HEK293 (cell line): ENCODE measurements at regions not wholly inside any gene's neighbourhood (a gene's known extent, or its start where the extent isn't known, plus 50 kb on each side); places are given as distances from the start of the nearest gene placed in this dataset.

Experiments used
- CTCF ChIA-PET: fragments of 350-600 bp; formaldehyde crosslinking; extraction: SDS; loops from one replicate; lab custom pipeline; 2021; ENCODE audit warnings: antibody characterized with exemption; lab: Yijun Ruan, JAX
- POLR2A ChIA-PET: fragments of 300-600 bp; formaldehyde crosslinking; extraction: SDS; loops from one replicate; lab custom pipeline; 2020; ENCODE audit warnings: antibody characterized with exemption, inconsistent platforms; lab: Yijun Ruan, JAX
- H3K27ac ChIP-seq: fragments of 200-500 bp; sonication (Bioruptor generic); 2 replicates; pipeline ENCODE4 v1.5.1; 2014; ENCODE audit warnings: low read depth, low read length, control low read depth, inconsistent platforms; ENCODE audit errors: extremely low read depth
- H3K36me3 ChIP-seq, 2 experiments: fragments of 200-500 bp in 1 of 2; sonication (Bioruptor generic) in 1 of 2; 1 replicate in 1 of 2; 2 replicates in 1 of 2; pipeline ENCODE4 v1.5.1; 2014 to 2017; ENCODE audit warnings: inconsistent platforms in 2 of 2, low read length in 2 of 2; ENCODE audit not compliant: control insufficient read depth in 2 of 2, insufficient read depth in 1 of 2
- H3K4me1 ChIP-seq: fragments of 200-500 bp; sonication (Bioruptor generic); 2 replicates; pipeline ENCODE4 v1.5.1; 2014; ENCODE audit warnings: mild to moderate bottlenecking, low read length, inconsistent platforms; ENCODE audit not compliant: control insufficient read depth, insufficient read depth
- H3K4me3 ChIP-seq: 2 replicates; pipeline ENCODE4 v1.5.1; 2011; ENCODE audit warnings: low read depth, mild to moderate bottlenecking, control low read depth, low read length, moderate library complexity
- H3K9me3 ChIP-seq: fragments of 200-500 bp; sonication (Bioruptor generic); 2 replicates; pipeline ENCODE4 v1.5.1; 2014; ENCODE audit warnings: low read depth, low read length, inconsistent platforms; ENCODE audit not compliant: control insufficient read depth, insufficient read depth
- IKZF3 ChIP-seq: fragments of 450-650 bp; IDR thresholded peaks from 2 replicates; pipeline ENCODE4 v1.5.0; 2018; ENCODE audit warnings: missing biosample characterization, mild to moderate bottlenecking, missing genetic modification characterization, moderate library complexity
- KLF9 ChIP-seq: fragments of 450-650 bp; formaldehyde crosslinking; IDR thresholded peaks from 2 replicates; pipeline ENCODE4 v1.5.1; 2016; ENCODE audit warnings: missing biosample characterization, missing genetic modification characterization, low read depth
- SCRT1 ChIP-seq: fragments of 450-650 bp; formaldehyde crosslinking; IDR thresholded peaks from 2 replicates; pipeline ENCODE4 v1.5.1; 2016; ENCODE audit warnings: missing biosample characterization, missing genetic modification characterization, borderline replicate concordance
- WT1 ChIP-seq: fragments of 450-650 bp; formaldehyde crosslinking; IDR thresholded peaks from 2 replicates; pipeline ENCODE4 v1.5.1; 2016; ENCODE audit warnings: missing biosample characterization, missing genetic modification characterization
- YY1 ChIP-seq: fragments of 450-650 bp; formaldehyde crosslinking; IDR thresholded peaks from 2 replicates; pipeline ENCODE4 v1.5.1; 2018; ENCODE audit warnings: missing biosample characterization, missing genetic modification characterization
- ZBTB1 ChIP-seq: fragments of 450-650 bp; formaldehyde crosslinking; IDR thresholded peaks from 2 replicates; pipeline ENCODE4 v1.5.1; 2016; ENCODE audit warnings: missing biosample characterization, missing genetic modification characterization
- ZNF174 ChIP-seq: fragments of 450-650 bp; formaldehyde crosslinking; IDR thresholded peaks from 2 replicates; pipeline ENCODE4 v1.5.0; 2017; ENCODE audit warnings: missing biosample characterization, mild to moderate bottlenecking, missing genetic modification characterization
- ZNF18 ChIP-seq: fragments of 450-650 bp; formaldehyde crosslinking; IDR thresholded peaks from 2 replicates; pipeline ENCODE4 v1.5.1; 2016; ENCODE audit warnings: missing biosample characterization, missing genetic modification characterization
- ZNF184 ChIP-seq: fragments of 450-650 bp; IDR thresholded peaks from 2 replicates; pipeline ENCODE4 v1.5.1; 2018; ENCODE audit warnings: missing biosample characterization, mild to moderate bottlenecking, missing genetic modification characterization
- ZNF221 ChIP-seq: fragments of 450-650 bp; formaldehyde crosslinking; IDR thresholded peaks from 2 replicates; pipeline ENCODE4 v1.5.1; 2017; ENCODE audit warnings: missing biosample characterization, missing genetic modification characterization, borderline replicate concordance
- ZNF266 ChIP-seq: fragments of 450-650 bp; formaldehyde crosslinking; IDR thresholded peaks from 2 replicates; pipeline ENCODE4 v1.5.1; 2016; ENCODE audit warnings: missing biosample characterization, missing genetic modification characterization, low read depth
- ZNF280C ChIP-seq: fragments of 450-650 bp; formaldehyde crosslinking; IDR thresholded peaks from 2 replicates; pipeline ENCODE4 v1.5.1; 2016; ENCODE audit warnings: missing biosample characterization, missing genetic modification characterization
- ZNF423 ChIP-seq: fragments of 450-650 bp; formaldehyde crosslinking; IDR thresholded peaks from 2 replicates; pipeline ENCODE4 v1.5.1; 2016; ENCODE audit warnings: missing biosample characterization, missing genetic modification characterization
- ZNF510 ChIP-seq: fragments of 450-650 bp; formaldehyde crosslinking; IDR thresholded peaks from 2 replicates; pipeline ENCODE4 v1.5.1; 2018; ENCODE audit warnings: mild to moderate bottlenecking, missing genetic modification characterization, missing biosample characterization; ENCODE audit not compliant: insufficient replicate concordance
- ZNF529 ChIP-seq: fragments of 450-650 bp; formaldehyde crosslinking; IDR thresholded peaks from 2 replicates; pipeline ENCODE4 v1.5.1; 2017; ENCODE audit warnings: missing genetic modification characterization, missing biosample characterization; ENCODE audit not compliant: insufficient replicate concordance
- ZNF544 ChIP-seq: fragments of 450-650 bp; formaldehyde crosslinking; IDR thresholded peaks from 2 replicates; pipeline ENCODE4 v1.5.0; 2017; ENCODE audit warnings: missing biosample characterization, missing genetic modification characterization
- ZNF704 ChIP-seq: fragments of 450-650 bp; formaldehyde crosslinking; IDR thresholded peaks from 2 replicates; pipeline ENCODE4 v1.5.1; 2016; ENCODE audit warnings: missing biosample characterization, missing genetic modification characterization
- ZNF776 ChIP-seq: fragments of 450-650 bp; formaldehyde crosslinking; IDR thresholded peaks from 2 replicates; pipeline ENCODE4 v1.5.0; 2017; ENCODE audit warnings: missing biosample characterization, missing genetic modification characterization, borderline replicate concordance
- ZNF777 ChIP-seq: fragments of 450-650 bp; formaldehyde crosslinking; IDR thresholded peaks from 2 replicates; pipeline ENCODE4 v1.5.1; 2017; ENCODE audit warnings: missing biosample characterization, missing genetic modification characterization, borderline replicate concordance
- TF ChIP-seq, protein P1 (sequence below): fragments of 450-650 bp; formaldehyde crosslinking; IDR thresholded peaks from 2 replicates; pipeline ENCODE4 v1.5.1; 2017; ENCODE audit warnings: missing biosample characterization, missing genetic modification characterization

DNA sequence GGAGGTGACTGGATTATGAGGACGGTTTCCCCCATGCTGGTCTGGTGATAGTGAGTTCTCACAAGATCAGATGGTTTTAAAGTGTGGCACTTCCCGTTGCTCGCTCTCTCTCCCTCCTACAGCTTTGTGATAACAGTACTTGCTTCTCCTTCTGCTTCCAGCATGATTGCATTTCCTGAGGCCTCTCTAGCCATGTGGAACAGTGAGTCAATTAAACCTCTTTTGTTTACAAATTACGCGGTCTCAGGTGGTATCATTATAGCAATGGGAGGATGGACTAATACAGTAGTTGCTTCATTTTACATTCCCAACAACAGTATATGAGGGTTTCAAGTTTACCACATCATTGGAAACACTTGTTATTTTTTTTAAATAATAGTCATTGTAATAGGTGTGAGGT is 937.3 kb upstream of the ARRDC3 start (continued):
- TF ChIP-seq ZNF704 (tag by site-specific recombination) (no peak), ZNF18 (no peak)
- TF ChIP-seq, all 188 proteins: peak for 0

GRCh38 chr5:92313385-92313784 is 930.3 kb upstream of the ARRDC3 start:
- Histone ChIP-seq H3K36me3 (no peaks in the 10 kb centered on the region), H3K9me3 (no peaks in the 10 kb centered on the region), H3K27ac (no peak overlapping the region), H3K4me3 (no peak overlapping the region), H3K4me1 (no peaks in the 10 kb centered on the region; the same call in 1 of the 2 replicates)
- TF ChIP-seq YY1 (tag by site-specific recombination) (no peak), ZBTB1 (tag by site-specific recombination) (no peak), ZNF221 (tag by site-specific recombination) (no peak), ZNF266 (tag by site-specific recombination) (no peak), ZNF174 (tag by site-specific recombination) (no peak), ZNF777 (tag by site-specific recombination) (no peak), KLF9 (tag by site-specific recombination) (no peak), ZNF529 (tag by site-specific recombination) (no peak), ZNF184 (tag by site-specific recombination) (no peak), ZNF510 (tag by site-specific recombination) (no peak), ZNF776 (tag by site-specific recombination) (no peak), SCRT1 (tag by site-specific recombination) (no peak), ZNF423 (tag by site-specific recombination) (no peak), ZNF280C (tag by site-specific recombination) (no peak), ZNF544 (tag by site-specific recombination) (no peak), IKZF3 (tag by site-specific recombination) (no peak)
- POLR2A ChIA-PET = no interaction called here
- CTCF ChIA-PET = no interaction called here

DNA sequence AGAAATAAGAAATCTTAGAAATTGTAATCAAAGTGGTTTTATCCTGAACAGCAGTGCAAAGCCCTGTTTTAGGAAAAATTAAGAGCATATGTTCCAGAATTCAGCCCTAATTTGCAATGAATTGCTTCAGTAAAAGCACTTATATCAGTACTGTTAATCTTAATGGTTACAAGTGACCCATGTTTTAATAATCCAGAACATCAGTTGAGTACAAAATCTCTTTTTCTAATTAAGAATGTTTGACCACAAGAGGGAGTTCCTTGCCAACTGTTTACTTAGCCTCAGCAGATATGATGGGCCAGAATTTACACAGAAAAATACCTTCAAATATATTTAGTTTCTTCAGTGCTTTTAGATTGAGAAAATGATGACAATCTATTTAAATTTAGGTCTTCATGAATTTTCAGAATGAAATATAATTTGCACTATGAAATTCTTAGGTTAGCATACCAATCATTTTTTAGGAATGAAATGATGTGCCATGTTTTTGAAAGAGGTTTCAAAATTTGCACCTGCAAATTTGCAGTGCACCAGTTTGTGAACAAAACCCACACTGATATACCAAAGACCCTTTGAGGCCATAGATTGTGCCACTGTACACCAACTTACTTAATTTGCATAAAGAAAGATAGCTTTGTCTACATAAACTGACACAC is 926.3 kb upstream of the ARRDC3 start:
- CTCF ChIA-PET = interaction anchor here (0.5 to 0.6 kb wide), 2 partner anchors 595 to 1494 kb away, joined by 3 to 5 read pairs; no protein-coding TSS in a partner anchor
- POLR2A ChIA-PET = no interaction called here
- Histone ChIP-seq H3K36me3 (no peaks in the 10 kb centered on the region), H3K4me1 (no peaks in the 10 kb centered on the region; the same call in 1 of the 2 replicates), H3K4me3 (no peak overlapping the region), H3K9me3 (no peaks in the 10 kb centered on the region), H3K27ac (no peak overlapping the region)
- TF ChIP-seq, protein P1, sequence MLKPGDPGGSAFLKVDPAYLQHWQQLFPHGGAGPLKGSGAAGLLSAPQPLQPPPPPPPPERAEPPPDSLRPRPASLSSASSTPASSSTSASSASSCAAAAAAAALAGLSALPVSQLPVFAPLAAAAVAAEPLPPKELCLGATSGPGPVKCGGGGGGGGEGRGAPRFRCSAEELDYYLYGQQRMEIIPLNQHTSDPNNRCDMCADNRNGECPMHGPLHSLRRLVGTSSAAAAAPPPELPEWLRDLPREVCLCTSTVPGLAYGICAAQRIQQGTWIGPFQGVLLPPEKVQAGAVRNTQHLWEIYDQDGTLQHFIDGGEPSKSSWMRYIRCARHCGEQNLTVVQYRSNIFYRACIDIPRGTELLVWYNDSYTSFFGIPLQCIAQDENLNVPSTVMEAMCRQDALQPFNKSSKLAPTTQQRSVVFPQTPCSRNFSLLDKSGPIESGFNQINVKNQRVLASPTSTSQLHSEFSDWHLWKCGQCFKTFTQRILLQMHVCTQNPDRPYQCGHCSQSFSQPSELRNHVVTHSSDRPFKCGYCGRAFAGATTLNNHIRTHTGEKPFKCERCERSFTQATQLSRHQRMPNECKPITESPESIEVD = peak; percentile 46; the same call in 1 of the 2 replicates
- TF ChIP-seq ZNF280C (tag by site-specific recombination) = no peak
- TF ChIP-seq WT1 (tag by site-specific recombination) = no peak
